Hematopoietic multipotent progenitor cell treated with erythropoietin and hydrocortisone succinate and interleukin-3 and kit ligand, for 15 days (in vitro differentiated cells): ENCODE measurements at regions not wholly inside any gene's neighbourhood (a gene's known extent, or its start where the extent isn't known, plus 50 kb on each side); places are given as distances from the start of the nearest gene placed in this dataset.

Source experiments
- DNase-seq: peaks from one replicate; pipeline ENCODE4 v3.0.0-alpha.2; 2015; ENCODE audit warnings: low spot score

GRCh38 chr9:13755551-13755950 is 476.1 kb upstream of the MPDZ start:
- no peak for DNase-seq

DNA sequence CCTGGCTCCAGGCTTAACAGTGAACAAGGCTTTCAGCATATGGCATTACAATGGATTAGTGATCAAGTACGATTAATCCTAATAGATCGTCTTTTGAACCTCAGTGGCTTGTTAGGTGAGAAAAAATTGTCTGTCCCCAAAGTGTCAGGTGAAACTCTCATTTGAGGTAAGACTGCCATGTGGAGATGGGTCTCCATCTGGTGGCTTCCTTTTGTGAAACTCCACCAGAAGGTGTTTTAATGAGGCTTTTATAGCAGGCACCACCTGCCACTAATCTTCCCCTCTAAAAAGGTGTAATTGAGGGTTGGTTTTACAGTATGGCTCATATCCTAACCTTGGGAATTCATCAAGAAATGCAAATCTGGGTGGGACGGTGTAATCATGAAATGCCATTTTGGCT is 471.1 kb upstream of the MPDZ start:
- DNase-seq: no peak

DNA sequence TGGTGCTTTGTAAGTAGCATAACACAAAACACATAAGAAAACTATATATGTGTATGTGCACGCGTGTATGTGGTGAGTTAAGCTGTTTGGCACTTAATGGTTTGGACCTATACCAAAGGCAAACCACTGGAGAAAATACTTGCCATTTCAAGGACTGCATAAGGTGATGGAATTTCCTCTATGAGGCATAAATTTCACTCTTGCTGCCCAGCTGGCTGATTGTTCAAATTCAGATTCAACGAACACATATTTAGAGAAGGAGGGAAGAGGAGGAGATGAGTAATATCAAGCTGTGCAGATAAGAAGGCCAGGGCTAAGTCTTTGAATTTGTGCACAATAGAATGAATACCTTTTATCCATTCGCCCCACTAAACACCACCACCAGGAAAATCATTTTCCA is 470.6 kb upstream of the MPDZ start:
- no peak for DNase-seq

- DNase-seq: no peak
These were observed 467.4 kb upstream of the MPDZ start for GRCh38 chr9:13746876-13747275.

DNA sequence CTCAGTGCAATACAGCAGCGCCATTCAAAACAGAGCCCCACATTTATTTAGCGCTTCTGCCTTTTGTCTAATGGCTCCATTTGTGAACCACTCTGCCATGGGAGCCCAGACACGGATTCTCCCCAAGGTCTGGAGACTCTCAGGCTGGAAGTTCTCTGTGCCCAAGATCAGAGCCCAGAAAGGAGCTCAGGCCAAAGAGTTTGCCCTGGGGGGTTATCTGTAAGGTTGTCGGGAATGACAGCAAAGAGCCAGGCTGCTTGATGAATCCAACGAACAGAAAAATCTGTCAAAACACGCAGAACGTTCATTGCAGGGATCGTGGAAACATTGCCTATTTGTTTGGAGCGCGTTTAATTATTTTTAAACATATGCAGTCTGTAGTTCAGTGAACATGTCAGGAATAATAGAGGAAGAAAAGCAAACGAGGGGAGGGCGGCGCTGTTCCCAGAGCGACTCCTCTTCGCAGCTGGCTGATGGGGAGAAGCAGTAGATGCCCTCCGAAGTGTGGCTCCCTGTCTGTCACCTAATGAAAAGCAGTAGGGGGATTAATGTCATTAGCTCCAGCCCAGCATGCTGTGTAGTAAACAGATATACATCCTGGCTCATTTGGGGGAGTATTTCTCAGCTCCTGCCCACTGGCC is 464.9 kb upstream of the MPDZ start:
- DNase-seq: no peak

- no peak for DNase-seq
These were observed 458.4 kb upstream of the MPDZ start for GRCh38 chr9:13737885-13738284.

DNA sequence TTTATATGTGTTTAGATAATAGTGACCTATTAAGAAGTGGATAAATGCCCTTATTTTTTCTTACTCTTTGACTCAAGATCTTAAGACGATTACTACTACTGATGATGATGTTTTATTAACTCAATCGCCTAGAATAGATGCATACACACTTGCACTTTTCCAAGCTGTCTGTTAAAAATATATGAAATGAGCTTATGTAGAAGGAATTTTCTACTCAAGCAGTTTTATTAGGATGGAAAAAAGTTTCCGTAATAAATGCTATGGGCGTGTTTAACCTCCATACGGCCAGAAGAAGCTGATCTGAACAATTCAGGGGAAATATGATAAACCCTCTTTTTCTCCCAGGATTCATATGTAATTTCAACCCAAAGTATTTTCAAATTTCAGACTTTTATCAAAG is 455.7 kb upstream of the MPDZ start:
- DNase-seq: no peak

- DNase-seq: no peak
These were observed 455.1 kb upstream of the MPDZ start for GRCh38 chr9:13734601-13735000.

- DNase-seq: no peak
These were observed 452.8 kb upstream of the MPDZ start for GRCh38 chr9:13732290-13732689.

DNA sequence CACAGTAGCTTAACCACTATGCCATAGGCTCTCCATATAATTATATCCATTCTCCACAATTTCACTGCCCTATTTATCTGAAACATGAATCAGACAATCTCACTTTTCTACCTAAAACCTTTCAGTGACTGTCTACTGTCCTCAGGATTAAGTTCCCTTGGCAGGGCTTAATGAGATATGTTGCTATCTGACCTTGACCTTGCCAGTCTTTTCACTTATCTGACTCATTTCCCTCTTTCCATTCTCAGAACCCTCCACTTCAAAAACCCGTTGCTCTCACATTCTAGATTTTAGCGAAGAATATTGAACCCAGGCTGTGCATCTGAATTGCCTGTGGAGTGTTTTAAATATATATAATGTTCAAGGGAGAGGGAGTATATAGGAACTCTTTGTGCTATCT is 452.1 kb upstream of the MPDZ start:
- no peak for DNase-seq

GRCh38 chr9:13729955-13730354 is 450.5 kb upstream of the MPDZ start:
- no peak for DNase-seq

DNA sequence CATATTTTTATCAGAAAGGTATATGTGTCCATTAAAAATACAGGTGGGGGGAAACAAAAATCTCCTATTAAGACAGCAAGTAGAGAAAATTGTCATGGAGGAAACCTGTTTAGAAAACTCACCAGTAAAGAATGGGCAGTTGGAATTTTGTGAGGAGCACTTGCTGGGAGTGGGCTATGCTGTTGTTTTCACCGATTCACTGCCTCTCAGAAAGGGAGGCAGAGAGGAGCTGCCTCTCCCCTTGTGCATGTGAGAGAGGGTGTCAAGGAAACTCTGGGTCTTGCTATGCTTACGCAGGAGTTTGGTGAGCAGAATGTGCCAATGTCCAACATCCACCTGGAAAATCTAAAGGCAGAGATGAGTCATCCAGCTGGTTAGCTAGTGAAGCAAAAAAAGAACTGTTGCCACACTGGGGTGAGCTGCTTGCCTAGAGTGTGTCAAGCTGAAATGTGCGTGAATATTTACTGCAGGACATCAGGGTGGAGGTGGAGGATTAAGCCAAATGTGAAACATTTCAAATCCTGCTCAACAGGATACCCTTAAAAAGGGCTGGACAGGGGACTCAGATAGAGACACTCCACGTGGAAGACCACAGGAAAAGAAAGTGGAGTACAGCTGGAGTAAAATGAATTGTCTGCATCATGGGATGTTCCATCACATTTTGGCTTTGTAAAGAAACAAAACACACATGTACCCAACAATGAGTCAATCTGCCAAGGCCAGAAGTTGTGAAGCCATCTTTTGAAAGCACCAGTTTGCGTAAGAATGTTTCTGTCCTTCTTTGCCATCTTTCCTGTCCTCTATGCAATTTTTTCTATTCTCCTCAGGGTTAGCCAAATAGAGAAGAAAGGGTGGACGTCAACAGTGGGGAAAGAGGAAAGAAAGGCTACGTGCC is 449.7 kb upstream of the MPDZ start:
- DNase-seq: no peak

DNA sequence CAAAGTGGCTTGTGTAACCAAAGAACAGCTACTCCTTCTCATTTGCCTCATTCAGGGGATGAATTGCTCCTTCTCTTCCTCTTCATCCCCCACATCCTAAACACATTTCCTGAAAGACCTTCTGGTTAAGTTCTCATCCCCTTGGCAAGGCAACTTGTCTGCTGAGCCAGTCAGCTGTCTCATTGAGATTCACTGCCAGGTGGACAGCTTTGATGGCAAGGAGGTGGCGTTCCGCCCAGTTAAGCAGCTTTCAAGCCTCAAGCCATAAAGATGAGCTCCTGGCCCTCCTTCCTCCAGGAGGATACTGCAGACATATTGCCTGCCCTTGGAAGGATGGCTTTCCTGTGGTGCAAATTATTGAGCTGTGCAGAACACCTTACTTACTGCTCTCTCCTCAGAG is 448.6 kb upstream of the MPDZ start:
- DNase-seq: no peak

GRCh38 chr9:13726746-13727145 is 447.3 kb upstream of the MPDZ start:
- DNase-seq: no peak

DNA sequence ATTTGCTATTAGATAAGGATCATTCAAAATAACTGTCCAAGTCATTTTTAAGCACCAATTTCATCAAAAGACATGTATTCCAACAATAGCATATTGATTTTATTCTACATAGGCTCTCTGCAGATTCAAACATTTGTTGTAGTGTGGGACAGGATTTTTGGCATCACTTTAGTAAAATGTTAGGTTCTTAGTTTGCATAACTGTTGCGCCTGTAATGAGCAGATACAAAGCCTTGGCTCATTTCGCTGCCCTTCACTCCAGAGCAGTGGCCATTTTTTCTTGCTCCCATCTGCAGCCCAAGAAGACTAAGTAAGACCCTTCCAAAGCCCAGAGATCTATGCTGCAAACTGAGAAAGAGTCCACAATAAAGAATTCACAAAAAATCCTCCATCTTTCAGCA is 446.0 kb upstream of the MPDZ start:
- DNase-seq: no peak

DNA sequence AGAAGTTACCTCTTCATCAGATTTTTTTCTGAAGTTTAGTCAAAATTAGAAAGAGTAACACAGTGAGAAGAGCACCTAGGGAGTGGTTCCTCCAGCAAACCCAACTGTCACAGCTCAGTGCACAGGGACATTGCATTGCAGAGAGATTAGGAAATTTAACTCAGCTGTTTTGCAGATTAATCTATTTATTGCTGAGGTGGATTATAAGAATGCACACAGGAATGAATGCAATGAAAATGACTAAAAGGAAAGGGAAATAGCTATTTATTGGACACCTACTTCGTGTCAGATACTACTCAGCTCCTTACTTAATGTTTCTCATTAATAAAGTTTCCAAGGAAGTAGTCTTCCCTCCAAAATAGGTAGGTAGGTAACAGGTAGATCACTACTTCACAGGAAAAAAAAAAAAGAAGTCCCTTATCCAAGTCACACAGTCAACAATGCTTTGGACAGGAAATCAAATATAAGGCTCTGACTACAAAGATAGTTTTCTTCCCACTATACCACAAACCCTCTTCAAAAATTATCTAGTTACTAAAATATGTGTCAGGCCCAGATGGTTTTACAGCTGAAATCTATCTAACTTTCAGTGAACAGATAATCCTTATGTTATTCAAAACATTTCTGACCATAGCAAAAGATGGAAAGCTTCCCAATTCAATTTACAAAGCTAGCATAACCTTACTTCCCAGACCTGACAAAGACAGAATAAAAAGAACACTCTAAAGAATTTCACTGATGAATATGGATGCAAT is 442.2 kb upstream of the MPDZ start:
- no peak for DNase-seq

DNA sequence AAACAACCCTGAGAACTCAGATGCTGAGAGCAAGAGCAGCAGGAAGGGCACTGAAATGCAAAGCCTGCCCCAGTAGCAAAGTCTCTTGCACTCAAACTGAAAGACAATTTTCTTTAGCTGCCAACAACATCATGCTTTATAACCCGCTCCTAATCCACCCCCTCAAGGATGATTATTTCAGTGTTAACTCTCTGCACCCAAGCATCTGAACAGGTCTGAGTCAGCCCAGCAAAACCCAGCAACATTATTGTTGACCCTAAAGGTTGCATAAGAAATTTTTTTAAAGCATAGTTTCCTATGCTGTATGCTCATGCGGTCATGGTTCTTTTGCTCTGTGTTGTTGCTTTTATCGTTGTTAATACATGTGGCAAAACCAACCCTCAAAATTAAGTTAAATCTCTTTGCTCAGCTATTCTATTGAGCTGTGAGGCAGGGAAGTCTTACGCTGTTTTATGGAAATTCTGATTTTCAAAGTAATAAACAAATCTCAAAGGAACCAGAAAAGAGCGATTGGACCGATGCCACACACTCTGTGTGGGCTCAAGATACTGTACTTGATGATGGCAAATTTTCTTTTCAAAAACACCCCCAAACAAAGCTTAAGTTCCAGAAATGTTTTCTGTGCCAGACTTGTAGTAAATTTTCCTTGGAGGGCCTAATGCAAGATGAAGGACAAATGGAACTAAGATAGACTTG is 440.6 kb upstream of the MPDZ start:
- DNase-seq: no peak

DNA sequence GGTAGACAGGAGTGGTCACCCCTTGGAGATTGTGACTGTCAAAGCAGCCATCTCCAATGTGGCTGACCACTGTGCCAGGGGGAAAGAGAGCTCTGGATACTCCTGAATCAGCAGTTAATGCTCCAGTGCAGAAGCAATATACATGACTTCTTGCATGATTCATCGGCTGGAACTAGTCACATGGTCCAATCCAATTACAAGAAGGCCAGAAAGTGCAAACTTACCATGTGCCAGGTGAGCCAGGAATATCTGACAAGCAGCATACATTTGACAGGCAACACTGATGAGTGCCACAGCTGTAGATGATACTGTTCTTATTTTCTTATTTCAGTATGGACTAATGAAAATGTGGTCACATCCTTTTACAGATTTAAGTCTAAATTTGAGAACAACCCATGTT is 440.0 kb upstream of the MPDZ start:
- no peak for DNase-seq

GRCh38 chr9:13718539-13718938 is 439.0 kb upstream of the MPDZ start:
- DNase-seq: no peak

DNA sequence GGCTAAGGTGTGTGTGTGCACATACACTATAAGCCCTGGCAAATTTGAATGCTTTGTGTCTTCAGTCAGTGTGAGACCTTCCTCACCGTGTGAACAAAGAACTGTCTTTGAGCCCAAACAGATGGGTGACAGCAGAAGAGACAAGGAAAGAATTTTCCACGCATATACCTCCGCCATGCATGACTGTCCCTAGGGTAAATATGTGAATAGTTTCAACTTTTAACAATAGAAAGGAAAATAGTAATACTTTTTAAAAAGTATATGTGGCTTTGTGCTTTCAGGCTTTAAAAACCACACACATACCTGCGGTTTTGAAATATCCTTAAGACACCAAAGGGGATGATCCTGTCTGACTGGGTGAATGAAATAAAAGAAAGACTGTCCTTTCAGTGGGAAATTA is 438.6 kb upstream of the MPDZ start:
- no peak for DNase-seq

DNA sequence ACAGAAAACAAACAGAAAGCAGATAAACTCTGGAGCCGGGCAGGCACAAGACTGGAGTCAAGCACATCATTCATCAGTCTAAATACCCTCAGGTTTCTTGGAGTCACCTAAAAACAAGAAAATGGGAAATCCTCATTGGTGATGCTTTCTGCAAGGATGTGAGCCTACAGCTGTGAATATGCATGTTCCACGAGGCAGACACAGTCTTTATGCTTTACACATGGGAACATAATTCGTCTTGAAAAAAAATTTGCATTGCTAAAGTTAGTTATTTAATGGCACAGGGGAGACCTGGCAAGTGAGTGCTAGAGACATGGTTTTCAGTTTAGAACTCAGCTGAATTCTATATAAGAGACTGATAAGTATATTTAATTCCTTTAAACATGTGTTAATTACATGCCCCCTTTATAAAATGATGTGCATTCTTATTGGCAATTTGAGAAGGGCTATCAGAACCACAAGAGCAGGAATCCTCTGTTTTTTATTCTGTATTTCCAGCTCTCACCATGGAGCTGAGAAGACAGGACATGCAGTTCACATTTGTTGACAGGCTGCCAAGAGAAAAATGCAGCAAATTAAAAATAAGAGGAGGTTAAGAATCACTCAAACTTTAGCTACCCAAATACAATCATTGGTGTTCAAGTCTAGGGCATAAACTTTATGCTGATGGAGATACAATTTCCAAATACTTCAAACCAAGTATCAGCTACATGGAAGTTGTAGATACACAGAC is 438.0 kb upstream of the MPDZ start:
- no peak for DNase-seq
